ENCODE measurements at regions not wholly inside any gene's neighbourhood (a gene's known extent, or its start where the extent isn't known, plus 50 kb on each side); places are given as distances from the start of the nearest gene placed in this dataset.
"Not testable (repeated sequence)": the region's sequence is repeated elsewhere in the genome, so short reads cannot be mapped to it uniquely, and the experiment has no call there.

GRCh38 chr4:81606801-81607501 is 135.2 kb upstream of the RASGEF1B start:
- no peak for DNase-seq (ENCODE audit: low spot score)

GRCh38 chr4:81606166-81606565 is 134.5 kb upstream of the RASGEF1B start:
- no peak for DNase-seq (ENCODE audit: low spot score)

DNA sequence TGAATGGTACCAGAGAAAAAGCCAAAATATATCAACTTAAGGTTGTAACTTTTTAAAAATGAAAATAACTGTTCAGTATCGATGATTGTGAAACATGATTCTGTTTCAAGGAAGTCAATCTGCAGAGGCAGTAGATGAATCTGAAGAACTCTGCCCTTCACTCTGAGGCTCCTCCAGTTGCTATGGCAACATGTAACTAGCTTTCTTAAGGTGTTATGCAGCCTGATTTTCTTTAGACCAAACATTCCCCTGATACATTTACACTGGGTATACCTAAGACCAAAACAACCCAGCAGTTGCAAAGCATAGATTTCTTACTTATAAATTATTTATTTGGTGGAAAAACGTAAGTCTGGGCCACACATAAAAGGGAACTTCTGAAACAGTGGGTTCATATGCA is 133.6 kb upstream of the RASGEF1B start:
- DNase-seq (ENCODE audit: low spot score) = no peak

DNA sequence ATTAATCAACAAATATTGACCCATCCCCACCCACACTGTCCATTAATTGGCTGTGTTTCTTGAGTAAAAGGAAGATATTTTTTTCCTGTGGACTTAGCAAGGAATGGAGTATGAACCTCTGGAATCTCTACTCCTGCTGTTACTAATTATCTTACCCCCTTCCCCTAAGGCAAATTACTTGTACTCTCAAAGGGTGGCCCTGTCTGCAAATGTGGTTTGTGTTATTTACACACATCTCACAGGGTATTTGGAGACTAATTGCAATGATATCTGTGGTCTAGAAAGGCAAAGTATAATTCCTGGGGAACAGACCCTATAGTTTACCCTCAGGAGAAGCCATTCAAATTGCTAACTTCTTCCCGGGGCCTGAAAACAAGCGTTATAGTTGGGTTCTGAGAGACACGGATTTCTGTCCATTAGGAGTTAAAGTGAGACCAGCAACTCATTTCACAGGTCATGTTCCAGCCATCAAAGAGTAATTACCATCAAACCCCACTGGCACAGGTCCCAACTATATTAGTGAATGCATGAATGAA is 133.0 kb upstream of the RASGEF1B start:
- no peak for DNase-seq (ENCODE audit: low spot score)

GRCh38 chr4:81602854-81603253 is 131.1 kb upstream of the RASGEF1B start:
- no peak for DNase-seq (ENCODE audit: low spot score)

DNA sequence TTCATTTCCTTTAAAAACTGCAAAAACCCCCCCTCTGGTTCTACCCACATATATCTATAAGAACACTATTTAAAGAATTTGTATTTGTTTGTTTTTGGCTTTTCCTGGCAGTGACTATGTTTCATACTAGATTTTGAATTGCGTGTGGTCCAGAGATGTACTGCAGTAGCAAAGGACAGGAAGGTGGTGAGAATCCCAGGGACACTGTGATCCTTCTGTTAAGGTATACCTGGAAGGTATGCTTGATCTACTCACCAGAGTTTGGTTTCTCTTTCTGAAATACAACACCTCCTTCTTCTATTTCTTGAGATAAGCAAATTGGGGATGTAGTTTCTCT is 129.6 kb upstream of the RASGEF1B start:
- no peak for DNase-seq (ENCODE audit: low spot score)

GRCh38 chr4:81600520-81601357 is 129.0 kb upstream of the RASGEF1B start:
- no peak for DNase-seq (ENCODE audit: low spot score)

DNA sequence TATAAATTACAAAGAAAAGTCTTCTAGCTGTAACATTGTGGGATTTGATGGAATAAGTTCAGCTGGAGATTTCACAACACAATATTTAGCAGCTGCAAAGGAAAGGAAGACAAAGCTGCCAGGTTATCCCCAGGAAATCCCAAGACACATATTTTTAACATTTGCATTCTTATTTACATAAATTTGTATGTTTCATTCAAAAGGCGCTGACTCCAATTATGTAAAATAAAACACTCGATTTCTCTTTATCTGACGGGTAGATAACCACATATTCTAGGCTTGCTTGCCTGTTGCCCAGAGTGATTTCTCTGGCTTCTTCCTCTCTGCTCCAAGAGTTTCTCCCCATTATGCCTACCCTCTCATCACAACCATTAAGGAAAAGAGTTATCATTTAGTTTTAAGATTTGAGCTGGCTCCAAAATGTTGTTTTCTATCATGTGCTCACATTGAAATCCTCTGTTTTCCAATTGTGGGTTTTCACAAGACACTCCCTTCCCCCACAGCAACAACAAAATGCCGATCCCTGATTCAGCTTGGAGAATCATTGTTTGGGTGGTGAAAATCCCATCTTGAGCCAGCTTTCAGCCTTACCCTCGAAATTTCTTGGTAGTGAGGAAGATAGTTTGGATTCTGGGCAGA is 128.2 kb upstream of the RASGEF1B start:
- no peak for DNase-seq (ENCODE audit: low spot score)

DNA sequence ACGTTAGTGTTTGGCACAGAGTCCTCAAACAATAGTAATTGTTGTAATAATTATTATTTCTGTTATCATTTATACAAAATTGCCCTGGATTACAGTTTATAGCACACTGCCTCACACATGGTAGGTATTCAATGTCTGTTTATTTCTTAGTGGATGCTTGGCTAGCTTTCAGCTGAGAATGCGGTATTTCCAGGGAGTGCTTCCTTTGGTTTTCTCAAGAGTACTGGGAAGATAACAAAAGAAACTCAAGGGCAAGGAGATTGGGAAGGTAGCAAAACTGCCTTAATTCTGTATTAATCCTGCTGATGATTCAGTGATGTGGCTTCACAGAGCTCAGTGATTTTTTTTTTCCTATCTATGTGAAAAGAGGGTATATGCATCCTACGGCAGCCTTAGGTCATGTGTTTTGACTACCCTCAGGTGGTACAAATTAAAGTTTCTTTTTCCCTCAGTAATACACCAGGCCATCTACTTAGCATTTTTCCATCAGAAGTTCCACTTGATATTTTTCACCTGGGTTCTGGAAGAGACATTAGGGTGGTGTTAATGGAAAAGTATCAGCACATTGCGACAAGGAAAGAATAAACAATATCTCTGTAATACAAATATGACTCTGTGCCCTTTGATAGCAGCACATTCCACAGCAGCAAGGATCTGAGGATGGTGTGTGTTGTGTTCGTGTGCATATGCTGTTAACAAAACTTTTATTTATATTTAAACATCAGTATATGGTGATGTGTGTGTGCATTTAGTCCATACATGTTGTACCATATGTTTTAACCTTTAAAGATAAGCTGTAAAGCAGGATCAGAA is 124.3 kb upstream of the RASGEF1B start:
- no peak for DNase-seq (ENCODE audit: low spot score)

DNA sequence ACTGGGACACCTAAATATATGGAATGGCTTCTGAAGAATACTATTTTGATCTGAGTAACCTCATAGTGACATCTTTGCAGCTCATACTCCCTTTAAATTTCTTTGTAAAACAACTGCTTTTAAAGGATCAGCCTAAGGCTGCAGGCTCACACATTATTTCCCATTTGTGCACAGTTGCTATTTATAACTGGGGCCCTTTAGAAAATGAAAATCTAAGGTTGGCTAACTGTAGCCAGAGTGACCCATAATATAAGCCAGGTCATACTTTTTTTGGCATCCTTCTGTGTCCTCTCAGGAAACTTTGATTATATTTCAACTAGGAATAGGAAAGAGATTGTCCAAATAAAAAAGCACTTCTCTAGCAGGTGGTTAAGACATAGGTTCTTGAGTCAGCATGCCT is 123.6 kb upstream of the RASGEF1B start:
- no peak for DNase-seq (ENCODE audit: low spot score)

DNA sequence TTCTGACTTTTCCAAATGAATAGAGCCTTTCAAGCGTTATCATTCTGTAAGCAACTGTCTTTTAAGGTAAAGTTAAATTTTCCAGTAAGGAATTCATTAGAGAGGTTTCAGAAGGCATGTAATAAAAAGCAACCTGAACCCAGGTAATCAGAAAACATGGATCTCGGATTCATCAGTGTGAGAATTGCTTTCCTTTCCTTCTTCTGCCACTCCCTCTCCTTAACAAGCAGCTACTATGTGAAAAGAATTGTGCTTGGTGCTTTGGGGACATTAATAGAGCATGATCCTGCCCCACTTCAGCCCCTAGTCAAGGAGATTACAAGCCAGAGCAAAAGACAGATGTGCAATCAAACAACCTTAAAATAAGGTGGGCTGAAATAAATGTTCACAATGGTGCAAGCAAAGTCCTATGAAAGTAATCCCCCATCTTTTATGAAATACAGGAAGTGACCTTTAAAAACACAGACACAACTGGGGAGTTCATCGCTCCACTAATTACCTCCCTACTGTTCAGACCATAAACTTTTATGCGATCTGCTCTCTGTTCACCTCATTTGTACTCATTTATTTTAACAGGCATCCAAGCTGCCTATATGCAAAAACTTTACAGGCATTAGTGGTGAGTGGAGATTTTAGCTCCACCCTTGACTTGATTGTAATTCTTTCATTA is 122.9 kb upstream of the RASGEF1B start:
- no peak for DNase-seq (ENCODE audit: low spot score)

GRCh38 chr4:81592701-81593100 is 121.0 kb upstream of the RASGEF1B start:
- no peak for DNase-seq (ENCODE audit: low spot score)

GRCh38 chr4:81590596-81590995 is 118.9 kb upstream of the RASGEF1B start:
- no peak for DNase-seq (ENCODE audit: low spot score)

DNA sequence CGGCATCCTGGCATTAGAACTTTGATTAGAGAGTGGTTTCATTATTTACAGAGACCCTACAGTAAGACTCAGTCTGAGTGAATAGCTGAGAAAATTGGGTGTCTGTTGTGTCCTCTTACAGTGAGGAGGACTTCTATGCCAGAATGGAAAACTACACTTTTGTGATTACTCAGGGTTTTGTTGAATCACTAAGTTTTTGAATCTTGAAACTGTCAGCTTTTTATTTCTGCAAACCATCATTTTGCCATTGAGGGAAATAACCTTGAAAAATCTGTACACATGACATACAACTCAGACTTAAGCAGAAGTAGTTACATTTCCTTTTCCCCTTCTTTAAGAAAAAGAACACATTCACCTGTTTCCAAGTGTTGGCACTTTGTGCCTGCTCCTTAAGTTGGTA is 117.6 kb upstream of the RASGEF1B start:
- no peak for DNase-seq (ENCODE audit: low spot score)

- DNase-seq (ENCODE audit: low spot score) = no peak
Observed at GRCh38 chr4:81586706-81587105, 115.0 kb upstream of the RASGEF1B start.

GRCh38 chr4:81580994-81581374 is 109.3 kb upstream of the RASGEF1B start:
- DNase-seq (ENCODE audit: low spot score) = not testable (repeated sequence)

- DNase-seq (ENCODE audit: low spot score) = no peak
Observed at GRCh38 chr4:81580346-81580993, 108.8 kb upstream of the RASGEF1B start.

- DNase-seq (ENCODE audit: low spot score) = no peak
Observed at GRCh38 chr4:81577392-81577791, 105.7 kb upstream of the RASGEF1B start.

DNA sequence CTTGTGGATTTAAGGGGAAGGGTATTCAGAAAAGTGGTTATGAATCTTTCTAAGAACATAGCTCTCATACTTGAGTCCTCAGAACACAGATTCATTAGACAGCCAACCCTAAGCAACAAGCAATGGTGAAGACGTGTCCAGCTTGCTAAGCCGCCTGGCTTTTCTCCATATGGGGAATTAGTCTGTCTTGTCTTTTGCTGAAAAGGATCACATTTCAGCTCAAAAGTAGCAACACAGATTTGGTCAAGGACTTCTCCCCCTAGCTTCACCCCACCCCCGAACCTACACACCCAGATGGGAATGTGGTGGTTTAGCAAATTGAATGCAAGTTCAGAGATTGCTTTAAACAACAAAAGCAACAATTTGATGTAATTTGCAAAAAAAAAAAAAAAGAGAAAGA is 103.3 kb upstream of the RASGEF1B start:
- no peak for DNase-seq (ENCODE audit: low spot score)

DNA sequence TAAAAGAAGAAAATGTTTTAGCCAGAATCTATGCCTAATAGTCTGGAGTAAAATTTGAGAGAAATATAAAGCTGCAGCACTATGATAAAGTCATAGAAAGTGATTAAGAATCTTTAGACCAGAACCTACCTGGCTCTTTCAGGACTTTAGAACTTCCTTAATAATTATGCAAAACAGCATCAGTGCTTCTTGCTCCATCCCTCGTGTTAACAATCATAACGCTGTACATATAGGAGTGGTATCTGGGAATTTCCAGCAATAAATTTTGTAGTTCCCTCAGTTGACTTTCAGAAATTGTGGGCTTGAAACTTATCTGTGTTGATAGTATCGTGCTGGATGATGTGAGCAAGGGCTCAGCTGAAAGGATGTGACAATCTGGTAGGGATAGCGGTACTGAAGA is 102.1 kb upstream of the RASGEF1B start:
- DNase-seq (ENCODE audit: low spot score) = no peak

Data from mesenteric fat pad (tissue), 1 donor.